ENCODE measurements at regions not wholly inside any gene's neighbourhood (a gene's known extent, or its start where the extent isn't known, plus 50 kb on each side); places are given as distances from the start of the nearest gene placed in this dataset.

- no peaks in the 10 kb centered on the region for H3K4me1 ChIP-seq
- TF ChIP-seq RFX5 (IDR thresholded peaks at IDR 0.05) (no peak), E2F6 (IDR thresholded peaks at IDR 0.05; ENCODE audit: borderline replicate concordance, low read depth) (no peak), HOXA7 (CRISPR knock-in tag; IDR thresholded peaks at IDR 0.05) (no peak), MAX (IDR thresholded peaks at IDR 0.05) (no peak), SREBF2 (IDR thresholded peaks at IDR 0.05) (no peak), MYC (IDR thresholded peaks at IDR 0.05; ENCODE audit: borderline replicate concordance, low read length) (no peak), HEYL (CRISPR knock-in tag; IDR thresholded peaks at IDR 0.05) (no peak), JUNB (IDR thresholded peaks at IDR 0.05) (no peak), POLR2A (IDR thresholded peaks at IDR 0.05; ENCODE audit: low read length) (no peak), FOSL2 (IDR thresholded peaks at IDR 0.05) (no peak), FOSL2 (CRISPR knock-in tag; IDR thresholded peaks at IDR 0.05) (no peak), ZC3H11A (IDR thresholded peaks at IDR 0.05) (no peak), MAZ (IDR thresholded peaks at IDR 0.05; ENCODE audit: borderline replicate concordance, low read depth, low read length) (no peak), RCOR1 (IDR thresholded peaks at IDR 0.05; ENCODE audit: low read depth, low read length) (no peak)
- no peak for FAIRE-seq
- ATAC-seq, result no peak
- WGBS (ENCODE audit: missing lambda C conversion rate), result 41% methylated on average over 7 of the region's 7 CpGs
- H3K27ac ChIP-seq, result no peak overlapping the region
- H3K4me2 ChIP-seq, result no peak overlapping the region
- DNase-seq (ENCODE audit: low read depth in 1 of 2, low spot score in 1 of 2), result no peak
- no peak overlapping the region for H3K4me3 ChIP-seq
- POLR2A ChIA-PET, result no interaction called here
- CTCF ChIA-PET, result no interaction called here
- H3K9me3 ChIP-seq, result no peaks in the 10 kb centered on the region
Observed at GRCh38 chr4:130349745-130350144, 1253.8 kb downstream of the C4orf33 start.

- Histone ChIP-seq H3K4me1 (no peaks in the 10 kb centered on the region), H3K4me3 (no peak overlapping the region), H3K9me3 (no peaks in the 10 kb centered on the region), H3K4me2 (no peak overlapping the region), H3K27ac (no peak overlapping the region)
- ChIA-PET CTCF (no interaction called here), POLR2A (no interaction called here)
- no peak for DNase-seq (ENCODE audit: low read depth in 1 of 2, low spot score in 1 of 2)
- WGBS (ENCODE audit: missing lambda C conversion rate), result 9% methylated on average over 1 of the region's 1 CpG
- no peak for ATAC-seq
- FAIRE-seq, result no peak
- TF ChIP-seq HEYL (CRISPR knock-in tag; IDR thresholded peaks at IDR 0.05), result no peak
- TF ChIP-seq FOSL2 (IDR thresholded peaks at IDR 0.05), result no peak
- no peak for TF ChIP-seq FOSL2 (CRISPR knock-in tag; IDR thresholded peaks at IDR 0.05)
- TF ChIP-seq TP53 (CRISPR knock-in tag; IDR thresholded peaks at IDR 0.05), result no peak
- no peak for TF ChIP-seq ZNF302 (CRISPR knock-in tag; IDR thresholded peaks at IDR 0.05)
- TF ChIP-seq CBX2 (IDR thresholded peaks at IDR 0.05; ENCODE audit: borderline replicate concordance, low read depth), result no peak
- no peak for TF ChIP-seq CTCF (IDR thresholded peaks at IDR 0.05)
- no peak for TF ChIP-seq NR3C1 (IDR thresholded peaks at IDR 0.05)
- TF ChIP-seq SMC3 (IDR thresholded peaks at IDR 0.05), result no peak
- no peak for TF ChIP-seq GATA3 (IDR thresholded peaks at IDR 0.05; ENCODE audit: borderline replicate concordance)
Observed at GRCh38 chr4:130356873-130357272, 1260.9 kb downstream of the C4orf33 start.

GRCh38 chr4:130359542-130359941 lies 1263.6 kb downstream of the C4orf33 start:
- FAIRE-seq, result no peak
- no peak for ATAC-seq
- ChIA-PET POLR2A (no interaction called here), CTCF (interaction anchor here (0.6 to 0.8 kb wide), 2 partner anchors 14 to 309 kb away, joined by 3 read pairs; no protein-coding TSS in a partner anchor)
- peak in 1 of 2 experiments; percentile 2 for DNase-seq (ENCODE audit: low read depth in 1 of 2, low spot score in 1 of 2)
- Histone ChIP-seq H3K4me1 (no peaks in the 10 kb centered on the region), H3K4me3 (no peak overlapping the region), H3K27ac (no peak overlapping the region), H3K4me2 (no peak overlapping the region), H3K9me3 (no peaks in the 10 kb centered on the region)
- 15% methylated on average over 2 of the region's 2 CpGs for WGBS (ENCODE audit: missing lambda C conversion rate)
- TF ChIP-seq RCOR1 (IDR thresholded peaks at IDR 0.05; ENCODE audit: low read depth, low read length), result no peak
- TF ChIP-seq CTCF (IDR thresholded peaks at IDR 0.05), result peak; percentile 41
- peak; percentile 29; the same call in 1 of the 3 replicates for TF ChIP-seq SMC3 (IDR thresholded peaks at IDR 0.05)
- TF ChIP-seq KDM1A (IDR thresholded peaks at IDR 0.05; ENCODE audit: low read depth), result no peak
- no peak for TF ChIP-seq TFCP2L1 (CRISPR knock-in tag; IDR thresholded peaks at IDR 0.05)
- TF ChIP-seq NFE2L2 (conservative IDR thresholded peaks at IDR 0.05; ENCODE audit: low read length), result no peak
- TF ChIP-seq JUN (IDR thresholded peaks at IDR 0.05), result no peak
- no peak for TF ChIP-seq ATOH8 (CRISPR knock-in tag; IDR thresholded peaks at IDR 0.05; ENCODE audit: low read depth)
- peak; percentile 50 to 56 for TF ChIP-seq RAD21 (conservative IDR thresholded peaks at IDR 0.05 in 1 of 2, IDR thresholded peaks at IDR 0.05 in 1 of 2)

All from A549 (cell line).